ENCODE measurements at regions not wholly inside any gene's neighbourhood (a gene's known extent, or its start where the extent isn't known, plus 50 kb on each side); places are given as distances from the start of the nearest gene placed in this dataset.

DNA sequence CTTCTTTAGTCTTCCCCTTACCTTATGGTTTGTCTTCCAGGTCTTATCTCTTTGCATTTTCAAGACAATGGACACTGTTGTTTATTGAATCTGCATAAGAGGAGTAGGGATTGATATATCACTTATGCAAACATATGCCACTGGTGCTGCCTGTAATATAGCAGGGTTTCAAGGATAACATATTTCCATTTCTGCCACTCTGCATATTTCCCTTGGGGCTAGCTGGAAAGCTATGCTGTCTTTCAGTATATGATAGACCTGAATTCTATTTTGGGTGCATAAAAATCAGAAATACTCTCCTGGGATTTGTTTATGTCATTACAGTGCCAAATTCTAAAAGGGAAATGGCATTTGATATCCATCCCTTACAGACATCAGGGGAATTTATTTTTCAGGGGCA is 400.2 kb downstream of the TLR4 start (continued):
- TF ChIP-seq, protein P1, sequence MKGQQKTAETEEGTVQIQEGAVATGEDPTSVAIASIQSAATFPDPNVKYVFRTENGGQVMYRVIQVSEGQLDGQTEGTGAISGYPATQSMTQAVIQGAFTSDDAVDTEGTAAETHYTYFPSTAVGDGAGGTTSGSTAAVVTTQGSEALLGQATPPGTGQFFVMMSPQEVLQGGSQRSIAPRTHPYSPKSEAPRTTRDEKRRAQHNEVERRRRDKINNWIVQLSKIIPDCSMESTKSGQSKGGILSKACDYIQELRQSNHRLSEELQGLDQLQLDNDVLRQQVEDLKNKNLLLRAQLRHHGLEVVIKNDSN (CRISPR knock-in tag; IDR thresholded peaks at IDR 0.05): no peak
- TF ChIP-seq ATF1 (CRISPR knock-in tag; IDR thresholded peaks at IDR 0.05): no peak

DNA sequence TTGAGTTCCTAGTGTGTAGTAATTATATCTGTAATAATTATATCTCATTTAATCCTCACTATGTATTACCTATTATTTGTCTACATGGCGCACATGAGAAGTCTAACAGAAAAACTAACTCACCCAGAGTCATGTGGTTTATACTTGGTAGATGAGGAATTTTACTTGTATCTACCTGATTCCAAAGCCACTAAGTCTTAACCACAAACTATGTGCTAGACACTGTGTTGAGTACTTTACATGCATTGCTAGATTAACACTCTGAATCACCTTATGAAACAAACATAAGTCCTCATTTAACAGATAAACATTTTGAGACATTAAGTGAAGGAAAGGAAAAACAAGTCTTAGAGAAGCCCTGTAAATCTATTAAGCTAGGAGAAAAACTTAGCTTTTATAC is 404.8 kb downstream of the TLR4 start:
- ChIA-PET POLR2A (interaction anchor here (1.0 kb wide), 1 partner anchor 14 kb away, joined by 3 read pairs; no protein-coding TSS in a partner anchor), CTCF (no interaction called here)
- Mint-ChIP-seq H3K27ac (peak overlapping the region; percentile 72), H3K4me1 (peaks cover 53% of the 10 kb centered on the region), H3K27me3 (ENCODE audit: low read depth) (no peaks in the 10 kb centered on the region), H3K9me3 (no peaks in the 10 kb centered on the region), H3K36me3 (no peaks in the 10 kb centered on the region), H3K4me3 (no peak overlapping the region)
- no peak for ATAC-seq
- TF ChIP-seq ZNF416 (CRISPR knock-in tag; IDR thresholded peaks at IDR 0.05): no peak
- TF ChIP-seq ETV6 (CRISPR knock-in tag; IDR thresholded peaks at IDR 0.05): no peak
- TF ChIP-seq JUN (CRISPR knock-in tag; IDR thresholded peaks at IDR 0.05): no peak
- TF ChIP-seq, protein P2, sequence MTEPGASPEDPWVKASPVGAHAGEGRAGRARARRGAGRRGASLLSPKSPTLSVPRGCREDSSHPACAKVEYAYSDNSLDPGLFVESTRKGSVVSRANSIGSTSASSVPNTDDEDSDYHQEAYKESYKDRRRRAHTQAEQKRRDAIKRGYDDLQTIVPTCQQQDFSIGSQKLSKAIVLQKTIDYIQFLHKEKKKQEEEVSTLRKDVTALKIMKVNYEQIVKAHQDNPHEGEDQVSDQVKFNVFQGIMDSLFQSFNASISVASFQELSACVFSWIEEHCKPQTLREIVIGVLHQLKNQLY (CRISPR knock-in tag; IDR thresholded peaks at IDR 0.05): no peak
- TF ChIP-seq, protein P3, sequence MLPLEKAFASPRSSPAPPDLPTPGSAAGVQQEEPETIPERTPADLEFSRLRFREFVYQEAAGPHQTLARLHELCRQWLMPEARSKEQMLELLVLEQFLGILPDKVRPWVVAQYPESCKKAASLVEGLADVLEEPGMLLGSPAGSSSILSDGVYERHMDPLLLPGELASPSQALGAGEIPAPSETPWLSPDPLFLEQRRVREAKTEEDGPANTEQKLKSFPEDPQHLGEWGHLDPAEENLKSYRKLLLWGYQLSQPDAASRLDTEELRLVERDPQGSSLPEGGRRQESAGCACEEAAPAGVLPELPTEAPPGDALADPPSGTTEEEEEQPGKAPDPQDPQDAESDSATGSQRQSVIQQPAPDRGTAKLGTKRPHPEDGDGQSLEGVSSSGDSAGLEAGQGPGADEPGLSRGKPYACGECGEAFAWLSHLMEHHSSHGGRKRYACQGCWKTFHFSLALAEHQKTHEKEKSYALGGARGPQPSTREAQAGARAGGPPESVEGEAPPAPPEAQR (CRISPR knock-in tag; IDR thresholded peaks at IDR 0.05): no peak
- TF ChIP-seq, protein P4, sequence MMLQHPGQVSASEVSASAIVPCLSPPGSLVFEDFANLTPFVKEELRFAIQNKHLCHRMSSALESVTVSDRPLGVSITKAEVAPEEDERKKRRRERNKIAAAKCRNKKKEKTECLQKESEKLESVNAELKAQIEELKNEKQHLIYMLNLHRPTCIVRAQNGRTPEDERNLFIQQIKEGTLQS (CRISPR knock-in tag; conservative IDR thresholded peaks at IDR 0.05): no peak
- no peak for TF ChIP-seq ZNF138 (CRISPR knock-in tag; conservative IDR thresholded peaks at IDR 0.05)
- no peak for TF ChIP-seq CREB1 (CRISPR knock-in tag; IDR thresholded peaks at IDR 0.05)
- no peak for TF ChIP-seq FOXJ3 (CRISPR knock-in tag; IDR thresholded peaks at IDR 0.05; ENCODE audit: borderline replicate concordance)
- TF ChIP-seq, protein P5, sequence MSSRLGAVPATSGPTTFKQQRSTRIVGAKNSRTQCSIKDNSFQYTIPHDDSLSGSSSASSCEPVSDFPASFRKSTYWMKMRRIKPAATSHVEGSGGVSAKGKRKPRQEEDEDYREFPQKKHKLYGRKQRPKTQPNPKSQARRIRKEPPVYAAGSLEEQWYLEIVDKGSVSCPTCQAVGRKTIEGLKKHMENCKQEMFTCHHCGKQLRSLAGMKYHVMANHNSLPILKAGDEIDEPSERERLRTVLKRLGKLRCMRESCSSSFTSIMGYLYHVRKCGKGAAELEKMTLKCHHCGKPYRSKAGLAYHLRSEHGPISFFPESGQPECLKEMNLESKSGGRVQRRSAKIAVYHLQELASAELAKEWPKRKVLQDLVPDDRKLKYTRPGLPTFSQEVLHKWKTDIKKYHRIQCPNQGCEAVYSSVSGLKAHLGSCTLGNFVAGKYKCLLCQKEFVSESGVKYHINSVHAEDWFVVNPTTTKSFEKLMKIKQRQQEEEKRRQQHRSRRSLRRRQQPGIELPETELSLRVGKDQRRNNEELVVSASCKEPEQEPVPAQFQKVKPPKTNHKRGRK (CRISPR knock-in tag; IDR thresholded peaks at IDR 0.05; ENCODE audit: borderline replicate concordance): no peak
- TF ChIP-seq, protein P6, sequence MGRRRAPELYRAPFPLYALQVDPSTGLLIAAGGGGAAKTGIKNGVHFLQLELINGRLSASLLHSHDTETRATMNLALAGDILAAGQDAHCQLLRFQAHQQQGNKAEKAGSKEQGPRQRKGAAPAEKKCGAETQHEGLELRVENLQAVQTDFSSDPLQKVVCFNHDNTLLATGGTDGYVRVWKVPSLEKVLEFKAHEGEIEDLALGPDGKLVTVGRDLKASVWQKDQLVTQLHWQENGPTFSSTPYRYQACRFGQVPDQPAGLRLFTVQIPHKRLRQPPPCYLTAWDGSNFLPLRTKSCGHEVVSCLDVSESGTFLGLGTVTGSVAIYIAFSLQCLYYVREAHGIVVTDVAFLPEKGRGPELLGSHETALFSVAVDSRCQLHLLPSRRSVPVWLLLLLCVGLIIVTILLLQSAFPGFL (CRISPR knock-in tag; IDR thresholded peaks at IDR 0.05; ENCODE audit: borderline replicate concordance): no peak
- no peak for DNase-seq (ENCODE audit: low spot score)

DNA sequence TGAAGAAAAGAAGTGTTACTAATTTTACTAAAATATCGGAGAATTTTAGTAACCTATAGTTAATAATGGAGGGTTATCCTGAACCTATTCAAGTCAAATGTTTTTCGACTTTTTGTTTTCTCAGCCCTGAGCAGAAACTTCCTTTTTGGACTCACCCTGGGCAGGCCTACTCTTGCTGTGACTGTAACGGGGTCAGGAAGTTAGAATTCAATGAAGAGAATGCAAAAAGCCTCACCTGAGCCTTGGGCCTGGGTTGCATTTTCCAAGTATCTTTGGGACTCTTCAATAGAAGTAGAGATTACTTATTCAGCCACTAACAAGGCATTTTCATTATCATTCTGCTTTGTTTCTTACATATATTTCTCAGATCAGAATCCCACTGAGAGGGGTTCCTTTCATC is 405.3 kb downstream of the TLR4 start:
- ATAC-seq (peak; percentile 93), DNase-seq (ENCODE audit: low spot score) (no peak)
- POLR2A ChIA-PET: interaction anchor here (1.0 kb wide), 1 partner anchor 15 kb away, joined by 3 read pairs; no protein-coding TSS in a partner anchor
- CTCF ChIA-PET: no interaction called here
- no peak overlapping the region for H3K4me3 Mint-ChIP-seq
- peak overlapping the region; percentile 26; the same call in 1 of the 2 replicates for H3K27ac Mint-ChIP-seq
- H3K9me3 Mint-ChIP-seq: no peaks in the 10 kb centered on the region
- peaks cover 47% of the 10 kb centered on the region for H3K4me1 Mint-ChIP-seq
- no peaks in the 10 kb centered on the region for H3K36me3 Mint-ChIP-seq
- no peaks in the 10 kb centered on the region for H3K27me3 Mint-ChIP-seq (ENCODE audit: low read depth)
- TF ChIP-seq NR3C1 (CRISPR knock-in tag; conservative IDR thresholded peaks at IDR 0.05; ENCODE audit: low read depth) (no peak), EMX1 (CRISPR knock-in tag; IDR thresholded peaks at IDR 0.05) (no peak), ZNF219 (CRISPR knock-in tag; IDR thresholded peaks at IDR 0.05; ENCODE audit: borderline replicate concordance) (no peak), ATF1 (CRISPR knock-in tag; IDR thresholded peaks at IDR 0.05) (no peak), JUN (CRISPR knock-in tag; IDR thresholded peaks at IDR 0.05) (no peak), HMGA2 (CRISPR knock-in tag; IDR thresholded peaks at IDR 0.05) (no peak)
- TF ChIP-seq, protein P7, sequence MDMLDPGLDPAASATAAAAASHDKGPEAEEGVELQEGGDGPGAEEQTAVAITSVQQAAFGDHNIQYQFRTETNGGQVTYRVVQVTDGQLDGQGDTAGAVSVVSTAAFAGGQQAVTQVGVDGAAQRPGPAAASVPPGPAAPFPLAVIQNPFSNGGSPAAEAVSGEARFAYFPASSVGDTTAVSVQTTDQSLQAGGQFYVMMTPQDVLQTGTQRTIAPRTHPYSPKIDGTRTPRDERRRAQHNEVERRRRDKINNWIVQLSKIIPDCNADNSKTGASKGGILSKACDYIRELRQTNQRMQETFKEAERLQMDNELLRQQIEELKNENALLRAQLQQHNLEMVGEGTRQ (CRISPR knock-in tag; IDR thresholded peaks at IDR 0.05): no peak
- TF ChIP-seq, protein P8, sequence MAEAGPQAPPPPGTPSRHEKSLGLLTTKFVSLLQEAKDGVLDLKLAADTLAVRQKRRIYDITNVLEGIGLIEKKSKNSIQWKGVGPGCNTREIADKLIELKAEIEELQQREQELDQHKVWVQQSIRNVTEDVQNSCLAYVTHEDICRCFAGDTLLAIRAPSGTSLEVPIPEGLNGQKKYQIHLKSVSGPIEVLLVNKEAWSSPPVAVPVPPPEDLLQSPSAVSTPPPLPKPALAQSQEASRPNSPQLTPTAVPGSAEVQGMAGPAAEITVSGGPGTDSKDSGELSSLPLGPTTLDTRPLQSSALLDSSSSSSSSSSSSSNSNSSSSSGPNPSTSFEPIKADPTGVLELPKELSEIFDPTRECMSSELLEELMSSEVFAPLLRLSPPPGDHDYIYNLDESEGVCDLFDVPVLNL (CRISPR knock-in tag; IDR thresholded peaks at IDR 0.05; ENCODE audit: borderline replicate concordance, low read depth): no peak

All from WTC11 (cell line).